ENCODE measurements at regions not wholly inside any gene's neighbourhood (a gene's known extent, or its start where the extent isn't known, plus 50 kb on each side); places are given as distances from the start of the nearest gene placed in this dataset.
"Not testable (repeated sequence)": the region's sequence is repeated elsewhere in the genome, so short reads cannot be mapped to it uniquely, and the experiment has no call there.

DNA sequence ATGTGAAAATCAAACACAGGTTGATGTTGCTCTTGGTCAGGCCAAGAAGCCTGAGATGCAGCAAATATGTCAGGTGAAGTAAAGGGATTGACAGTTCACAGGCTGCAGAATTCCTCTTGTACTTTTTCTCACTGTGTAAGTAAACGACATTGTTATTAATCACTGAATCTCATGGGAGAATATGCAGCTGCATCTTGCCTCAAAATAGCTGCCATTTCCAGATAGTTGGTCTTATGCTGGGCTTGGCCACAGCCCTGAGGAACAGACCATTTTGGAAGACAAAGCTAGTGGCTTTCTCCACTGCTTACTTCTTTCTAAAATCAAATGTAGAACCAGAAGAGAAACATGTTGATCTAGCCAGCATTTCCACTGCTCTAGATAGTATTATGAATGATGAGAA, 403.4 kb upstream of the NR3C2 start:
- no peaks in the 10 kb centered on the region for H3K9me3 ChIP-seq (ENCODE audit: control insufficient read depth, insufficient read depth, low read length)
- H3K4me3 ChIP-seq (ENCODE audit: low read length), result no peak overlapping the region
- H3K4me2 ChIP-seq (ENCODE audit: low read length), result no peak overlapping the region
- H3K36me3 ChIP-seq (ENCODE audit: control insufficient read depth, low read length), result no peaks in the 10 kb centered on the region
- H3K79me2 ChIP-seq (ENCODE audit: control insufficient read depth, low read length), result no peaks in the 10 kb centered on the region
- H3F3A ChIP-seq (ENCODE audit: control insufficient read depth, insufficient read depth), result no peaks in the 10 kb centered on the region
- no peaks in the 10 kb centered on the region for H3K27me3 ChIP-seq (ENCODE audit: control insufficient read depth, low read length)
- TF ChIP-seq EZH2phosphoT487 (IDR thresholded peaks at IDR 0.05; ENCODE audit: borderline replicate concordance, low read length), result no peak
- TF ChIP-seq, protein P1, sequence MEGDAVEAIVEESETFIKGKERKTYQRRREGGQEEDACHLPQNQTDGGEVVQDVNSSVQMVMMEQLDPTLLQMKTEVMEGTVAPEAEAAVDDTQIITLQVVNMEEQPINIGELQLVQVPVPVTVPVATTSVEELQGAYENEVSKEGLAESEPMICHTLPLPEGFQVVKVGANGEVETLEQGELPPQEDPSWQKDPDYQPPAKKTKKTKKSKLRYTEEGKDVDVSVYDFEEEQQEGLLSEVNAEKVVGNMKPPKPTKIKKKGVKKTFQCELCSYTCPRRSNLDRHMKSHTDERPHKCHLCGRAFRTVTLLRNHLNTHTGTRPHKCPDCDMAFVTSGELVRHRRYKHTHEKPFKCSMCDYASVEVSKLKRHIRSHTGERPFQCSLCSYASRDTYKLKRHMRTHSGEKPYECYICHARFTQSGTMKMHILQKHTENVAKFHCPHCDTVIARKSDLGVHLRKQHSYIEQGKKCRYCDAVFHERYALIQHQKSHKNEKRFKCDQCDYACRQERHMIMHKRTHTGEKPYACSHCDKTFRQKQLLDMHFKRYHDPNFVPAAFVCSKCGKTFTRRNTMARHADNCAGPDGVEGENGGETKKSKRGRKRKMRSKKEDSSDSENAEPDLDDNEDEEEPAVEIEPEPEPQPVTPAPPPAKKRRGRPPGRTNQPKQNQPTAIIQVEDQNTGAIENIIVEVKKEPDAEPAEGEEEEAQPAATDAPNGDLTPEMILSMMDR (IDR thresholded peaks at IDR 0.05; ENCODE audit: low read depth, low read length, poor library complexity, severe bottlenecking), result no peak
- H3K27ac ChIP-seq (ENCODE audit: low read depth, low read length), result no peak overlapping the region
- no peaks in the 10 kb centered on the region for H4K20me1 ChIP-seq (ENCODE audit: control insufficient read depth, insufficient read depth, low read depth, low read length)
- no peaks in the 10 kb centered on the region for H3K9me2 ChIP-seq (replicated peaks; ENCODE audit: control insufficient read depth, low read length)
- H3K4me1 ChIP-seq (ENCODE audit: control insufficient read depth, low read length), result no peaks in the 10 kb centered on the region

DNA sequence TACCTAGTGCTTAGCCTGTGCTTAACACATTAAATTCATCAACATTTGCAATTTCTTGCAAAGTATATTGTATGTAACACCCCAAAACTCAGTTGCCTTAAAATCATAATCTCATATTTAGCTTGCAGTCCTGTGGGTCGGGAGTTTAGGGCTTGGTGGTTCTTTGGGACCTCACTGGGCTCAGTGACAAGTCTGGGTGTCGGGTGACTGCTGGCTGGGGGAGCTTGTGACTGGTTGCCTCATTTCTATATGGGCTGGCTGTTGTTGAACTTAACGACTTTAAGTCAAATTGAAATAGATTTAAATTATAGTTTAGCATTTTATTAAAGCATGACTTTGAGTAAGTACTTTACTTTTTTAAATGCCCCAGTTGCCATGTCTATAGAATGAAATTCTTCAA, 401.4 kb upstream of the NR3C2 start:
- TF ChIP-seq, protein P1 (IDR thresholded peaks at IDR 0.05; ENCODE audit: low read depth, low read length, poor library complexity, severe bottlenecking), result no peak
- TF ChIP-seq EZH2phosphoT487 (IDR thresholded peaks at IDR 0.05; ENCODE audit: borderline replicate concordance, low read length), result no peak

DNA sequence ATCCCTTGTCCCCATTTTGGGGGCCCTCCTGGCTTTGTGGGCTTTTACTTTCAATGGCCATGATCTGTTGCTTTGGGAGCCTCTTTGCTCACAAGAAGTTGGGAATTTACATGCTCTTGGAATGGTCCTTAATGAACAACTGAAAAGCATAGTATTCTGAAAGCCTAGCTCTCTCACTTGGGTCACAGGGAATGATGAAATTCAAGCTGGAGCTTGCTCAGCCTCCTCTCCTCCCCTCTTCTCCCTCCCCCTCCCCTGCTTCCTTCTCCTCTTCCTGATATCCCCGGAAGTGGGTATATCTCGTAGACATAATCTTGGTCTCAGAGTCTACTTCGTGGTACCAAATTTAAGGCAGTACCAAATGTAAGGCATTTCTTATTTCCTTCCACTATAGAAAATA, 400.6 kb upstream of the NR3C2 start:
- Histone ChIP-seq H3K4me1 (ENCODE audit: control insufficient read depth, low read length) (no peaks in the 10 kb centered on the region), H4K20me1 (ENCODE audit: control insufficient read depth, insufficient read depth, low read depth, low read length) (no peaks in the 10 kb centered on the region), H3K9me2 (replicated peaks; ENCODE audit: control insufficient read depth, low read length) (no peaks in the 10 kb centered on the region), H3K4me2 (ENCODE audit: low read length) (no peak overlapping the region), H3K4me3 (ENCODE audit: low read length) (no peak overlapping the region), H3K27me3 (ENCODE audit: control insufficient read depth, low read length) (no peaks in the 10 kb centered on the region), H3F3A (ENCODE audit: control insufficient read depth, insufficient read depth) (no peaks in the 10 kb centered on the region), H3K79me2 (ENCODE audit: control insufficient read depth, low read length) (no peaks in the 10 kb centered on the region), H3K9me3 (ENCODE audit: control insufficient read depth, insufficient read depth, low read length) (no peaks in the 10 kb centered on the region), H3K36me3 (ENCODE audit: control insufficient read depth, low read length) (no peaks in the 10 kb centered on the region), H3K27ac (ENCODE audit: low read depth, low read length) (no peak overlapping the region)
- TF ChIP-seq EZH2phosphoT487 (IDR thresholded peaks at IDR 0.05; ENCODE audit: borderline replicate concordance, low read length), result no peak
- TF ChIP-seq, protein P1 (IDR thresholded peaks at IDR 0.05; ENCODE audit: low read depth, low read length, poor library complexity, severe bottlenecking), result no peak

More for the DNA sequence above, 401.4 kb upstream of the NR3C2 start:
- no peak overlapping the region for H3K27ac ChIP-seq (ENCODE audit: low read depth, low read length)
- no peaks in the 10 kb centered on the region for H4K20me1 ChIP-seq (ENCODE audit: control insufficient read depth, insufficient read depth, low read depth, low read length)
- no peaks in the 10 kb centered on the region for H3K27me3 ChIP-seq (ENCODE audit: control insufficient read depth, low read length)
- no peaks in the 10 kb centered on the region for H3K9me2 ChIP-seq (replicated peaks; ENCODE audit: control insufficient read depth, low read length)
- no peaks in the 10 kb centered on the region for H3K36me3 ChIP-seq (ENCODE audit: control insufficient read depth, low read length)
- H3F3A ChIP-seq (ENCODE audit: control insufficient read depth, insufficient read depth), result no peaks in the 10 kb centered on the region
- H3K4me3 ChIP-seq (ENCODE audit: low read length), result no peak overlapping the region
- H3K79me2 ChIP-seq (ENCODE audit: control insufficient read depth, low read length), result no peaks in the 10 kb centered on the region
- no peak overlapping the region for H3K4me2 ChIP-seq (ENCODE audit: low read length)
- no peaks in the 10 kb centered on the region for H3K9me3 ChIP-seq (ENCODE audit: control insufficient read depth, insufficient read depth, low read length)
- no peaks in the 10 kb centered on the region for H3K4me1 ChIP-seq (ENCODE audit: control insufficient read depth, low read length)

DNA sequence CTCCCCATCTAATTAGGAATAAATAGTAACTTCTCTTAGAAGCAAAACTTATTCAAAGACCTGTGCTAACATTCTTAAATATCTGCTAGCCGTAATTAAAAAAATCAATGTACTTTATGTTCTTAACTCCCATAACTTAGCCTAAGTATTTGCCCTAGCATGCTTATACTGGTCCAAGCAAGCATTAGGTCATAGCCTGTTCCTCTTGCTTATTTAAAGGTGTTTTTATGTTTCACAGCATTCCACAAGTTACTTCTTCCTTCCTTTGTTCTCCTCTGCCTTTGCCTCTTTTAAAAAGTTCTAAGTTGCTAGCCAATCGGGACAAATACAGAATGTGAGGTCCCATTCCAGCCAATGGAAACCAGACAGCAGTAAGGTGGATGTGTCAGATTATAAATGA, 395.4 kb upstream of the NR3C2 start:
- not testable (repeated sequence) for H4K20me1 ChIP-seq (ENCODE audit: control insufficient read depth, insufficient read depth, low read depth, low read length); H3K9me3 ChIP-seq (ENCODE audit: control insufficient read depth, insufficient read depth, low read length); H3K36me3 ChIP-seq (ENCODE audit: control insufficient read depth, low read length); H3K9me2 ChIP-seq (replicated peaks; ENCODE audit: control insufficient read depth, low read length); H3K79me2 ChIP-seq (ENCODE audit: control insufficient read depth, low read length); H3K4me2 ChIP-seq (ENCODE audit: low read length); H3K27me3 ChIP-seq (ENCODE audit: control insufficient read depth, low read length); H3F3A ChIP-seq (ENCODE audit: control insufficient read depth, insufficient read depth); H3K4me3 ChIP-seq (ENCODE audit: low read length); H3K27ac ChIP-seq (ENCODE audit: low read depth, low read length)
- H3K4me1 ChIP-seq (ENCODE audit: control insufficient read depth, low read length), result peaks cover 16% of the 10 kb centered on the region
